OCI-LY1 (cell line): ENCODE measurements at regions not wholly inside any gene's neighbourhood (a gene's known extent, or its start where the extent isn't known, plus 50 kb on each side); places are given as distances from the start of the nearest gene placed in this dataset.

Source experiments
- EZH2 ChIP-seq: fragments of 200-600 bp; sonication (generic), shearing (Covaris generic); IDR thresholded peaks from 2 replicates; pipeline ENCODE4 v1.8.0; 2017; ENCODE audit warnings: borderline replicate concordance, mixed run types, mild to moderate bottlenecking, antibody characterized with exemption, low read length, moderate library complexity, mixed read lengths
- TF ChIP-seq, protein P1 (sequence below): fragments of 200-600 bp; sonication (generic), shearing (Covaris generic); IDR thresholded peaks from 2 replicates; pipeline ENCODE4 v1.5.1; 2017; ENCODE audit warnings: mild to moderate bottlenecking, antibody characterized with exemption, low read length, moderate library complexity, mixed read lengths

DNA sequence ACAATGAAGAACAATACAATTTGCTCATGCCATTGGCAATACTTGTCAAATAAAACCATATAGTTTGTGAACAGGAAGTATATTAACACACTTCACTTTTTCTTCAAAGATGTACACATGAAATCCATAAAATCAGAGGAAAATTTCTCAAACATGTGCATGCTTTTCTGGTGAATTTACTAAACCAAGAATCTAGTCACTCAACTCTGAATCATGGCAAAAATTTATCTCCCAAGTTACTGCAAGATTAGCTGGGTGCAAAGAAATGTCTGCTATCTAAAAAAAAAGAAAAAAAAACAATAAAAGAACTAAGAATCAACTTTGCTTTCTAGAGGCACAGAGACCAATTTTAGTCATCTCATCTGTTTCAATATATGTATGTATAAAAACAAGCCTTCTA is 419.2 kb downstream of the NR4A2 start:
- TF ChIP-seq, protein P1, sequence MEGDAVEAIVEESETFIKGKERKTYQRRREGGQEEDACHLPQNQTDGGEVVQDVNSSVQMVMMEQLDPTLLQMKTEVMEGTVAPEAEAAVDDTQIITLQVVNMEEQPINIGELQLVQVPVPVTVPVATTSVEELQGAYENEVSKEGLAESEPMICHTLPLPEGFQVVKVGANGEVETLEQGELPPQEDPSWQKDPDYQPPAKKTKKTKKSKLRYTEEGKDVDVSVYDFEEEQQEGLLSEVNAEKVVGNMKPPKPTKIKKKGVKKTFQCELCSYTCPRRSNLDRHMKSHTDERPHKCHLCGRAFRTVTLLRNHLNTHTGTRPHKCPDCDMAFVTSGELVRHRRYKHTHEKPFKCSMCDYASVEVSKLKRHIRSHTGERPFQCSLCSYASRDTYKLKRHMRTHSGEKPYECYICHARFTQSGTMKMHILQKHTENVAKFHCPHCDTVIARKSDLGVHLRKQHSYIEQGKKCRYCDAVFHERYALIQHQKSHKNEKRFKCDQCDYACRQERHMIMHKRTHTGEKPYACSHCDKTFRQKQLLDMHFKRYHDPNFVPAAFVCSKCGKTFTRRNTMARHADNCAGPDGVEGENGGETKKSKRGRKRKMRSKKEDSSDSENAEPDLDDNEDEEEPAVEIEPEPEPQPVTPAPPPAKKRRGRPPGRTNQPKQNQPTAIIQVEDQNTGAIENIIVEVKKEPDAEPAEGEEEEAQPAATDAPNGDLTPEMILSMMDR = no peak
- TF ChIP-seq EZH2 = no peak
